ENCODE measurements at regions not wholly inside any gene's neighbourhood (a gene's known extent, or its start where the extent isn't known, plus 50 kb on each side); places are given as distances from the start of the nearest gene placed in this dataset.
"Not testable (repeated sequence)": the region's sequence is repeated elsewhere in the genome, so short reads cannot be mapped to it uniquely, and the experiment has no call there.

GRCh38 chr10:131363416-131363815 is 51.9 kb upstream of the TCERG1L start:
- DNase-seq, result no peak

- DNase-seq, result no peak
Observed at GRCh38 chr10:131371571-131371970, 60.0 kb upstream of the TCERG1L start.

DNA sequence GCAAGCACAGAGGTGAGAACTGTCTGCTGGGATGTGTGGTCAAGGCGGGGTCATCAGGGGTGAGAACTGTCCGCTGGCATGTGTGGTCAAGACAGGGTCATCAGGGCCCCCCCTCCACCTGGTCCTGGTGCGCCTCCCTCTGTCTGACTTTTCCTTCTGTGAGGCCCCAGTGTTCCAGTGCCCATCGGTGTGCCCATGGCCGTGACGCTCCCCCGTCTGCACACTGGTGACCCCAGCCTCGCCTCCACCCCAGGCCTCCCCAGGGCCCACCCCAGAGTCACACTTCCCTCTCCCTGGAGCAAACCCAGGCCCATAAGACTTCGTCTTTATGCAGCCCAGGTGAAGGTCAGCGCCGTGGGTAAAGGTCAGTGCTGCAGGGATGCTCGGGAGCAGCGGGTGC is 70.1 kb upstream of the TCERG1L start:
- DNase-seq, result no peak

DNA sequence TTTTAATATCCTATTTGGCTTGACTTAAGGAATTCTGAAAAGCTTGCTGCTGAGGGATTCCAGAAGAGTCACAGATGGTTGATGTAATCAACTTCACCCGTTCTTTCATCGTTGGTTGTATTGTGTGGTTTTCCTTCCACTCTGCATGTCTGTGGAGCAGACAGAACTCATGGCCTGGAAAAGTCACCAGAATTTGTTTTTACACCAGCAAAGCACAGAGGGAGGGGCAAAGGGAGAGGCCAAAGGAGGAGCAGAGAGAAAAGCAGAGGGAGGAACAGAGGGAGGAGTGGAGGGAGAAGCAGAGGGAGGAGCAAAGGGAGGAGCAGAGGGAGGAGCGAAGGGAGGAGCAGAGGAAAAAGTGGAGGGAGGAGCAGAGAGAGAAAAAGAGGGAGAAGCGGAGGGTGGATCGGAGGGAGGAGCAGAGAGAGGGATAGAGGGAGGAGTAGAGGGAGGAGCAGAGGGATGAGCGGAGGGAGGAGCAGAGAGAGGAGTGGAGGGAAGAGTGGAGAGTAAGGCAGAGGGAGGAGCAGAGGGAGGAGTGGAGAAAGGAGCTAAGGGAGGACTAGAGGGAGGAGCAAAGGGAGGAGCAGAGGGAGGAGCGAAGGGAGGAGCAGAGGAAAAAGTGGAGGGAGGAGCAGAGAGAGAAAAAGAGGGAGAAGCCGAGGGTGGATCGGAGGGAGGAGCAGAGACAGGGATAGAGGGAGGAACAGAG is 73.8 kb upstream of the TCERG1L start:
- DNase-seq, result not testable (repeated sequence)

DNA sequence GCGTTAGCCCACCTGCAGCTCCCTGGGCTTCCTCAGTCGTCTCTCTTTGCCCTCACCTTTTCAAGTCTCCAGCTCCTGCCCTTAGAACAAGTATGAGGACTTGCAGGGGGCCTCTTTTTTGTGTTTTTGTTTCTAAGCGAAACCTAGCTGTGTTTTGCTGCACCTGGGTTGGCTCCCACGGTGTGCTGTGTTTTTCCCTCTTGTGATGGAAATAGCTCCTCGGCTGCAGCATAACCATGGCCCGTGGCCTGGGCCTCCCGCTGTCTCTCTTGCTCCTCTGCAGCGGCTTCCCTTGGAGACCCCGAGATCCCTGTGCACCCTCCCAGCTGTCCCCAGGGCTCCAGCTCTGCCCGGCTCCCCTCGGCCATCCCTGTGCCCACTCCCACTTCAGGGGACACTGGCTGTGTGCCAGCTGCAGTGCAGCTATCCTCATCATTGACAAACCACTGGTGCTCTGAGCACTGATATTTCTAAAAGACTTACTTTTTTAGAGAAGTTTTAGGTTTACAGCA is 75.6 kb upstream of the TCERG1L start:
- no peak for DNase-seq

DNA sequence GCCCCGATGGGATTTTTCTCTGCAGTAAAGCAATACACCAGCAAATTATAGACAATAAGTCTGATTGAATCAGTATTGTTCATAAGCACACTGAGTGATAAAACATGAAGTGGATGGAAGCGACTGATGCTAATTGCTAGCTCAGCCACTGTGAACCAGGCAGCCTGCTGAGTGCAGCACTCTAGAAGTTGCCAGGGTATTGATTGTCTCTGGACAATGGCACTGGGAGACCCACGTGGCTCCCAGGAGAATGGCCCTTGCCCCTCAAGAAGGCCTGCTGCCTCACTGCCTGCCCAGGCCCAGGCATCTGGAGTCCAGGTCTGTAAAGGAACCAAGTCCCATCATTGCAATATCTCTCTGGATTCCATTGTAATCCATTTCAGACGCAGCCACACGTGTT is 80.4 kb upstream of the TCERG1L start:
- DNase-seq, result no peak

DNA sequence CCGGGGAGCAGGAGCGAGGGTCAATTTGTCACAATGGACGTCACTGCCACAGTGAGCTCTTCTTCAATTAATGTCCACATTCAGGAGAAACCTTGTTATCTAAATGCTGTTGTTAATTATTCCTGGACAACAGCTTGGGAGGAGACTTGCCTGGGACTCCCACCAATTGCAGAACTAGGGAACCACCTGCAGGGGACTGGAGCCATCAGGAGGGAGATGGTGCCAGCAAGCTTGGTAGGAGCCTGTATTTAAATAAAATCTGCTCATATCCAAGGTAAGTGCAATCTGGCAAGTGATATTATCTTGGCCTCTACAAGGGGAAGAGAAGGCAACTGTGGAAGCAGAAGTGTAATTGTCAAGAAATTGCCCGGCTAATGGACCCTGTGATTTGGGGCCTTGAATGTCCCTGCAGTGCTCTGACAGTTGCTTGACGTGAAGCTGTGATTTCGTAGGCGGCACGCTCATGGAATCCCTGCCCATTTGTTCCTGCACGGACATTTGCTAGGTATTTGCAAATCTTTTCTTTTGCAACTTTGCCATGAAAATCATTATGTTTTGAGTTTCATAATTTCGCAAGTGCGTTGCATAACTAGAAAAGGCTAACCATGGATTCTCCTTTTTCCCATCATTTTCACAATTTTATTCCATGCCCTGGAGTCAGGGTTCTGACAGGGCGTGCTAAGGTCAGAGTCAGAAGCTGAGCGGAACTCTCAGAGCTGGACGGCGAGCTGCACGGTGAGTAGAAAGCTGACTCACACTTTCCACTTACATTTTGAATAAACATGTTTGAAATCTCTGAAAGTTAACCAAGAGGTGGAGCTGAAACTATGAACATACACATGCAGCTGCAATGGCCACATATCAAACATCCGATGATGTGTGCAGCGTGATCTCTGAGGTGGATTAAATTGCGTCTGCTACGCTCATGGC is 84.9 kb upstream of the TCERG1L start:
- DNase-seq, result no peak

DNA sequence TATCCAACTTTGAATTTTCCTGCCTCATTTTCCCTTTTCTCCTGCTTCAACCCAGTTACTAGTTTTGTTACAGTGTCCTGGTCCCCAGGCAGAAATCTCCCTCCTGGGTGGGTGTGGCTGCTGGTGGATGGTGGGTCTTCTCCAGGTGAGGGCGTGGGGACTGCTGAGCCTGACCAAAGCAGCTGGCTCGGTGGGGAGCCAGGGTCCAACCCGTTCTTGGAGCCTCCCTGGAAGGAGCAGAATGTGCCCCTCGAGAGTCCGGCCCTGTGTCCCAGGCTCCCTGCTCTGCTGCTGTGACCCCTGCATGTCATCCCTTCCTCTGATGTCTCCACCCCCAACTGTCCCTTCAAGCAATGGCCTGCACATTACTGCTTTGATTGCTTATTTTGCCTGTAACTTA is 86.6 kb upstream of the TCERG1L start:
- no peak for DNase-seq

DNA sequence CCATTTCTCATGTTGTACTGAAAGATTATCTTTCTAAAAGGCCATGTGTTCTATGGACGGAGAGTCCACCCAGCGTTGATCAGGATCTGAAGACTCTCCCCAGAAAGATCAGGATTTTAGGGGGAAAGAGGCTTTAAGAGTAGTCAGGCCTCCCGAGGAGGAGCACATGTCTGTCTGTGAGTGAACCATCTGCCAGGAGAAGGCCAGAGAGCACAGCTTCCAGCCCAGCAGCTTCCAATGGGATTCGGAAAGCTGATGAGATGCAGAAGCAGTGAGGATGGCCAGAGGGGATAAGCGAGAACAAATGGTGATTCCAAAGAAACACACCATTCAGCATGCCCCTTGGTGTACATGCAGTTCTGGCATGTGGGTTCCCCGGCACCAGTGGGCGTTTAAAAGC is 88.5 kb upstream of the TCERG1L start:
- DNase-seq, result no peak

DNA sequence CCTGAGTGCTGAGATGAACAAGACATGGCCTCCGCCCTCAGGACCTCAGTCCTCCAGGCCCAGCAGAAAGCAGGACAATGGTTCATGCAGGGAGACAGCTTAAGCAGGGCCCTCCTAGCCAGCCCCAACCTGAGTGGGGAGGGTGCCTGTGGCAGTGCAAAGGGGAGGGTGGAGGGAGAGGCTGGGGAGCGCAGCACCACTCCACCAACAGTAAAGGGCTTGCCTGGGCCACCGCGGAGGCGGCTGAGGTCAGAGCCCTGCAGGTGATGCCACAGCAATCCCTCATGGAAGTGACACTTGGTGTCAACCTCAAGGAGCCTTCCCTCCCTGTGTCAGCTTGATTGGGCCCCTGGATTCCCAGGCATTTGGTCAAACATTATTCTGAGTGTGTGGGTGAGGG is 89.0 kb upstream of the TCERG1L start:
- DNase-seq, result no peak

- DNase-seq, result no peak
Observed at GRCh38 chr10:131402771-131403650, 91.5 kb upstream of the TCERG1L start.

DNA sequence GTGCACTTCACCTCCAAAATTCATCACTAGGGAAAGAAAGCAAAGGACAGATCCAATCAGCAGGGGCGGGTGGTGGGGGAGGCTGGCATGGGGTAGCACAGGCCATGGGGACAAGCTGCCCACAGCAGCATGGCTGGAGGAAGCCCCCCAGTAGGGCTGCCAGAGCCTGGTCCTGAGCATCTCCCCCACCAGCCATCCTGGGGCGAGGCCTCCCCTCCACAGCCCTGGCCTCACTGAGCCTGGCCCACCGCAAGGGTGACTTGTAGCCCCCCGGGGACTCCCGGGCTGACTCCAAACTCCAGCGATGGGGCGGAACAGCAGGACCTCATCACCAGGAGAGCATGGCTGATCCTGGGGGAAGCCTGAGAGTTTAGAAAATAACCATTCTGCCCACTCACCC is 92.4 kb upstream of the TCERG1L start:
- DNase-seq, result no peak

- DNase-seq, result no peak
Observed at GRCh38 chr10:131404886-131405285, 93.4 kb upstream of the TCERG1L start.

DNA sequence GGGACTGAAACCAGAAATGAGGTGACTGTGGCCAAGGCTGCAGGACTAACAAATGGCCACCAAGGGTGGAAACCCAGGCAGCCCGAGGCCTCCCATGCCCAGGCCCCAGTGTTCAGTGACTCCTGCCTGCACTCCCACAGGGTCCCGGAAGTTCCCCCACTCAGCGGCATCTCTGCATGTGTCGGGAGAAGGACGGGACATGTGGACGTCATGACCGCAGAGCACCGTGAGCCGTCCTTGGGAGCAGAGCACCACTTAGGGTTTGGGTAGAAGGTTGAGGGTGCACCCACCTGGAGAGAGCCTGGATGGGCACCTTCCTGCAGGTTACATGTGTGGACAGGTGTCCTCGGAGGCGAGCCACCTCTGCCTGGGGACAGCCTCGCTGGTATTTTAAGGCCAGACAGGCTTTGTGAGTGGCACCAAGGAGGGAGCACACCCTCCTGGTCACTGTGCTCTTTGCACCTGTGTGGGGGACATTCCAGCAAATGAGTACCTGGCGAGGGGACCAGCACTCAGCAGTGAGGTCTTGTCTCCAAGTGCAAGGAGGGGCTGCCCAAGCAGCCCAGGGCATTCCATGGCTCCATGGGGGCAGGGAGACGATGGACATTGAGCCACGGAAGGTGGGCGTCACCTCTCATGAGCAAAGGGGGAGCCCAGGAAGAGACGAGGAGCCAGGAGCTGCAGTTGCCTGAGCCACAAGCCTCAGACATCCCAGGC is 95.3 kb upstream of the TCERG1L start:
- DNase-seq, result no peak

DNA sequence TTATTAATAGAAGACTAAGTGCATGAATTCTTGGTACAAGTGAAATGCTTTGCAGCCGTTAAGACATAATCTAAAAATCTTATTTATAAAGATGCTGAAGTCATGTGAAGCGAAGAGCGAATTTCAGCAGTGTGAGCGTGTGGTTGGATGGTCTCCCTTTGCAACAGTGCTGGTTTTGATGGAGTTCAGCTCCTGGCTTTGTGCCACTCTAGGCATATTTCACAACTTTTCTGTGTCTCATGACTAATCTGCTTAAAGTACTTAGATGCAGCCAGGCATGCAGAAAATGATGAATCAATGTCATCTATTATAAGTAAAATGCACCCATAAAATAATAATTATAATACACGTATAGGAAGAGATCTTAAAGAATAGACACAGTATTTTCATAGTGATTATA is 107.2 kb upstream of the TCERG1L start:
- no peak for DNase-seq

DNA sequence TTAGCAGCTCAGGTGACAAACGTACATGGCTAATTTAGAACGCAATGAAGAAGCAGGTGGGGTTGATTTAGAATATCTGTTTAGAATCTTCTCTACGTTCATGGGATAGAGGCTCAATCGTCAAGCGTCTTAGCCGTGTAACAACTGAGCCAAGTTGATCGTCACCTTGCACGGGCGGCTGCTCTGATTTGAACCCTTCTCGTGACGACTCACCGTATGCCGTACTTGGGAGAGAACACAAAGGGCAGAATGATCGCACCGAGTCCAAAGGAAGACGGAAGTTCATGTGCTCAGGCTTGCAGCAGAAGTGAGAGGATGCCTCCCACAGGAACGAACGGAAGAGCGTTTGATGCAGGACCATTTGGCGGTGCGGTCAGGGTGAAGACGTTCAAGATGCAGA is 108.3 kb upstream of the TCERG1L start:
- DNase-seq, result no peak

DNA sequence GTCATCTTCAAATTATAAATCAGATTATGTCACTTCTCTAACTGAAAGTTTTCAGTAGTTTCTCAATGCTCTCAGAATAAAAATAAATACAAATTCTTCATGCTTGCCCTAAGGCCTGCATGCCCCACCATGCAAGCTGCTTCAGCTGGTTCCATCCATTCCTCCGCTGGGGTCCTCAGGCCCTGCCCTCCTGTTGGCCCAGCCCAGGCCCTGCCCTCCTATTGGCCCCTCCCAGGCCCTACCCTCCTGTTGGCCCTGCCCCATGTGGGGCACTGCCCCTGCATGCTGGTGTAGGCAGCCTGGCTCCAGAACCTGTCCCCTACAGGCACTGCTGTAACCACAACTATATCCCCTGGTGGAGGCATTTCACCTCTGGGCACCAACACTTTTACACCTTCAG is 109.3 kb upstream of the TCERG1L start:
- no peak for DNase-seq

DNA sequence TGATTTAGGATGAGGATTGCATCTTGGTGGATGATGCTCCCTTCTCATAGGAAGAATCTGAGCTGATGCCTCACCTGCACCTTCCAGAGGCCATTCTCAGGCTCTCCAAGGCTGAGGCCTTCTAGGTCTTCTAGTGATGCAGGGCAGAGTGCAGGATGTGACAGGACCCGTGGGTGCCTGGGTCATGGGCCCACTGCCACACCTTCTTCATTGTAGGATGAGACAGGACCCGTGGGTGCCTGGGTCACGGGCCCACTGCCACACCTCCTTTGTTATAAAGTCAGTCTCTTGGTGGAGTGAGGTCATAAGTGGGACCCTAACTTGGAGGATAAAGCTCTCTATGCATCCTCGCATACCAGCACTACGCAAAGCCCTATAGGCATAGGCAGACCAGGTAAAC is 109.9 kb upstream of the TCERG1L start:
- no peak for DNase-seq

DNA sequence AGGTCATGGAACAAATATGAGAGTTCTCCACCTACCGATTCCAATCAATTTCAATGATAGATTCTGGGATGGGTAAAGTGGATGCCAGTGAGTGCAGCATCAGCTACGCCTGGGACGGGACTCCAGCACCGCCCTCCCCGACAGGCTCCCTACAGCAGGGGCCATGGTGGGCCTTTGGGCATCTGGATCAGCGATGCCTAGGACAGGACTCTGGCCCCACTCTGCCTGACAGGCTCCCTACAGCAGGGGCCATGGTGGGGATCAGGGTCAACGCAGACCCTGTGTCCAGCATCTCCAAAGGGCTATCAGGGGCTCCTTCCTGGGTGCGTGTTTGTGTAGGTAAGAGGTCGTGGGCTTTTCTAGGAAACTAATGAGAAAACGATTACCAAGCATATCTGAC is 111.2 kb upstream of the TCERG1L start:
- no peak for DNase-seq

- no peak for DNase-seq
Observed at GRCh38 chr10:131424053-131424452, 112.5 kb upstream of the TCERG1L start.

GRCh38 chr10:131424836-131425491 is 113.4 kb upstream of the TCERG1L start:
- DNase-seq, result no peak
